CD4-positive, alpha-beta T cell treated with Interleukin-4 for 1 hour (primary cell): ENCODE measurements at regions not wholly inside any gene's neighbourhood (a gene's known extent, or its start where the extent isn't known, plus 50 kb on each side); places are given as distances from the start of the nearest gene placed in this dataset.
"Not testable (repeated sequence)": the region's sequence is repeated elsewhere in the genome, so short reads cannot be mapped to it uniquely, and the experiment has no call there.

Source experiments
- DNase-seq, 2 donors: peaks; one replicate each; pipeline ENCODE4 v3.0.0-alpha.2; 2020 to 2022

- not testable (repeated sequence) for DNase-seq
Measured at GRCh38 chr9:63912451-63912850, 1372.6 kb downstream of the FOXD4L5 start.

GRCh38 chr9:63909076-63909475 lies 1375.9 kb downstream of the FOXD4L5 start:
- not testable (repeated sequence) for DNase-seq

DNA sequence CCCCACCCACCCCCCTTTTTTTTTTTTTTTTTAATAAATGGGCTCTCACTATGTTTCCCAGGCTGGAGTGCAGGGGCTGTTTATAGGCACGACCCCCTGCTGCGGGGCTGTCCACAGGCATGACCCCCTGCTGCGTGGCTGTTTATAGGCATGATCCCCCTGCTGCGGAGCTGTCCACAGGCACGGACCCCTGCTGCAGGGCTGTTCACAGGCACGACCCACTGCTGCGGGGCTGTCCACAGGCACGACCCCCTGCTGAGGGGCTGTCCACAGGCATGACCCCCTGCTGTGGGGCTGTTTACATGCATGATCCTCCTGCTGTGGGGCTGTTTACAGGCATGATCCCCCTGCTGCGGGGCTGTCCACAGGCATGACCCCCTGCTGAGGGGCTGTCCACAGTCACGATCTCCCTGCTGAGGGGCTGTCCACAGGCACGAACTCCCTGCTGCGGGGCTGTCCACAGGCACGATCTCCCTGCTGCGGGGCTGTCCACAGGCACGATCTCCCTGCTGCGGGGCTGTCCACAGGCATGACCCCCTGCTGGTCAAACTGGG lies 1385.3 kb downstream of the FOXD4L5 start:
- DNase-seq, result not testable (repeated sequence)

DNA sequence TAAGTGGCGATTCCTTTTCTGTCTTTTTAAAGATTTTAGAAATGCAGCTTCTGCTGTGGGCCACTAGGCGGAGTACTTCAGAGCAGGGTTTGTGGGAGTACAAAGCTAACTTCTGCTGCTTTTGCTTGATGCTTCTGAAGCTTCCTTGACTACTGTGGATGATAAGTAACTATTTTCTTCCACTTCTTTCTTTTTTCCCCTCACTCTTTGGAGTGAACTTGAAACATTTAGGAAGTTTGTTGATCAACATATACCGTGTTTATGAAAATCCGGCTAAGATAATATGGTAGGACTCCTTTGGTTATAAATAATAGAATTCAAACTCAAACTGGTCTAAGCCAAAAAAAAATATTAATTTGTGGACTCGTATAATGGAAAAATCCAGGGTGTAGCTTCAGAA lies 1403.6 kb downstream of the FOXD4L5 start:
- DNase-seq, result not testable (repeated sequence)

GRCh38 chr9:63876380-63876779 lies 1408.6 kb downstream of the FOXD4L5 start:
- DNase-seq, result not testable (repeated sequence)

DNA sequence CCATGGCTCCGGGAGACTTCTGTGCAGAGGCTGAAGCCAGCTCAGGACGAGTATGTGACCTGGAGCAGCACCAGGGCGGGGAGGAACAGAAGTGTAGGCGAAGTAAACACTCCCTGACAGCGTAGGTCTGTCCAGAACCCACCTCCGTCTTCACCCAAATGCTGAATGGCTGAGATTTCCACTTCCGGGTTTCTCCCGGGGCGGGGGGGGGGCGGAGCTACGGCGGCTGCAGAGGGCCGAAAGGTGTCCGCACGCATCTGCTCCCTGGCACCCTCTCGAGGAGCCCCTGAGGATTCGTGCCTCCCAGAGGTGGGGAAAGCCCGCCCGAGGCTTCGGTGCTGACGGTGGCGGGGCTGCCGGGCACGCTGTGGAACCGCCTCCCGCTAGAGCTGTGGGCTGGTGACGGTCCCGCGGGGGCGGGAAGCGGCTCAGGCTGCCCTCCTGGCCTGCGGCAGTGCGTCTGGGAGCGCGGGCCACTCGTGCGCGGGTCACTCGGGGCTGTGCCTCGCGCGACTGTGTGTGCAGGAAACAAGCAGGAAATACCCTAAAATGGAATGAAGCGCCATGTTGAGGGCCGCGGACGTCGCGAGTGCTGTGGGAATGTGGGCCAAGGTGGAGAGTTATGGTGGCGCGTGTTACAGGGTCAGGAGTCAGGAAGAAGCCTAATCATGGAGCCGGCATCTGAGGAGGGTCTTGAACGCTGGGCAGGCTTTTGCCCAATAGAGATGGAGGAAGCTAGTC lies 1425.4 kb downstream of the FOXD4L5 start:
- peak; percentile 73 to 75 for DNase-seq

DNA sequence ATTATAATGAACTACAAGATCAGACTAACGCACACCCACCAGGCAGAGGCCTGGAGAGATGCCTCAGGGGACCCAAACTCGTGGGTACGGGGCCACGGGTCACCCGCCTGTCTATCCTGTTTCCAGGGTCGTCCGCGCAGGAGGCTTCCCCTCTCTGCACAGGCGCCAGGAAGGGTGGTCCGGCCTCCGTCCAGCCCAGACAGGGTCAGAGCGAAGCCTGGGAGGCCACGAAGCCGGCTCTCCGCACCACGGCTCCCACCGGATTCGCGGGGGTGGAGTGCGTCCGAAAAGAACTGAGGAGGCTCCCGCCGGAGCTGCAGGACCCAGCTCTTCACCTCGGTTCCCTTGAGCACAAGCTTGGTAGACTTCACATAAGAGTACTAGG lies 1425.9 kb downstream of the FOXD4L5 start:
- DNase-seq, result not testable (repeated sequence)

DNA sequence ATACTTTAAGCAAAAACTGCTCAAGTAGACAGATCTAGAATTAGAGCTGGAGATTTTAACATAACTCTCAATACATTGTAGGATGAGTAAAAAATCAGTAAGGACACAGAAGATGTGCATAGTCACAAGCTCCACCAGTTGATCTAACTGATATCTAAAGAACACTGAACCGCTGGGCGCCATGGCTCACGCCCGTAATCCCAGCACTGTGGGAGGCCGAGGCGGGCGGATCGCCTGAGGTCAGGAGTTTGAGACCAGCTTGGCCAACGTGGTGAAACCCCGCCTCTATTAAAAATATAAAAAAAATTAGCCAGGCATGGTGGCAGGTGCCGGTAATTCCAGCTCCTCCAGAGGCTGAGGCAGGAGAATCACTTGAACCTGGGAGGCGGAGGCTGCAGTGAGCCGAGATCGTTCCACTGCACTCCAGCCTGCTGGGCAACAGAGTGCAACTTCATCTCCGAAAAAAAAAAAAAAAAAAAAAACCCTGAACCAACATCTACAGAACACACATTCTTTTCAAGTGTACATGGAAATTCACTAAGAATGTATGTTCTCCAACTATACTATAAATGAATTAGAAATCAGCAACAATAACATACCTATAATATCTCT lies 1431.8 kb downstream of the FOXD4L5 start:
- not testable (repeated sequence) for DNase-seq

DNA sequence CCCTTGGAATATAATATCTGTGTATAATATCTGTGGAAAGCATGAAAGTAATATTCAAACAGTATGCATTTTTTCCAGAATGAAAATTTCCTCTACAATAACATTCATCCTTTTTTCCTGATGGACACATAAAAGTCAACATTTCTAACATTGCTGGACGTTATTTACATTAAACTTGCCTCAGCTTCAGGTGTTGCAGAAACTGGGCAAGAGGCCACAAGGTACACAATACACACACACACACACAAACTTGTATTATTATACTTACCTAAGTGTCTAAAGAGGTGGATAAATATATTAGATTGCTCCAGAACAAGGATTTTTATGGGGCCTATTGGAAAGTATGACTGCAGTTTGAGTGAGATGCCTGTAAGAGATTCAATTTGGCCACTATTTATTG lies 1460.2 kb downstream of the FOXD4L5 start:
- DNase-seq, result not testable (repeated sequence)

DNA sequence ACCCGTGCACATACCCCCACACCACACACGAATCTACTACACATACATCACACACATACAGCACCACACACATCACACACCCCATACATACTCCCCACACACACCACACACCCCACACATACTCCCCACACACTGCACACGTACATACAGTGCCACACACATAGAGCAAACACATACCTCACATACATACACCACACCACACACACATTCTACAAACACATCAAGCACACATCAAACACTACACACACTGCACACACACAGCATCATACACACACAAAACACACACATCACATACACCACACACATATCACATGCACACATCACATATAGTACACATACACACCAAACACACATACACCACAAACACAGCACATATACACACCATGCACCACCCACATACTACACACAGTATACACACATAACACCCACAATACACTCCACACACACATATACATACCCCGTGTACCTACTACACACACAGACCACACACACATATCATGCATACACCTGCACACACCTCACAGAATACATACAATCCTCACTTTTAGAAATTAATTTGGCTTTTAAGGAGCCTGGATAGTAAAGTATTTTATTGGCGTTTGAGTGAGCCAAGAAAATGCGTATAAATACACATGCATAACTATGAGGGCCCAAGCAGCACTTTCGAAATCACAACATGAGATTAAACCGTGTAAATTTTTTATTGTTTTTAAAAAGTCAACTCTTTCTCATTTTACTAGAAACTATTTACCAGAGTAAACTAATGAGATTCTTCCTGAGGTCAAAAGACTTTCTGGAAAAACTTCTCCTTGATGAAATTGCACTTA lies 1461.4 kb downstream of the FOXD4L5 start:
- not testable (repeated sequence) for DNase-seq

DNA sequence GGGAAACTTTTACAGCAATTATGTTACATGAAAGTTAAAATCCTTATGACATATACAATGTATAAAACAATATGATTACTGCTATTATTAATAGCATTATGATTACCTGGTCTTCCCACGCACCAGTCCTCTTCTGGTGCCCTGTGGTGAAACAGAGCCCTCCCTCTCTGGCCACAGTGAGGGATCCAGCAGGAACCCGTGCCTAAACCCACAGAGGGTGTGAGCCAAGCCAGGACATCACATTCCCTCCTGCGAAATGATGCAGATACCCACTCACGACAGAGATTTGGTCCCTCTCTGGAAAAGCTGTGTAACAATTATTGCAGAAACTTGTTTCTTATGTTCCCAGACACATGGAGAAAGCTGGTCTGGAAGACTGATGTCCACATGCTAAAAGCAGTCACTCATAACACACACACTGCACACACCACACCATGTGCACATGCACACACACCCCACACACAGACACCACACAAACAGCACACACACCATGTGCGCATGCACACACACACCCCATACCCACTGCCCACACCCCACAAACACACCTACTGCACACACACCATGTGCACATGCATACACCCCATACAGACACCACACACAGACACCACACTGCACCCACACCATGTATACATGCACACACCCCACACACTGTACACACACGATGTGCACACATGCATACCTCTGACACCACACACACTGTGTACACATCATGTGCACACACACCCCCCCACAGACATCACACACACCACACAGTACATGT lies 1462.2 kb downstream of the FOXD4L5 start:
- DNase-seq, result not testable (repeated sequence)

DNA sequence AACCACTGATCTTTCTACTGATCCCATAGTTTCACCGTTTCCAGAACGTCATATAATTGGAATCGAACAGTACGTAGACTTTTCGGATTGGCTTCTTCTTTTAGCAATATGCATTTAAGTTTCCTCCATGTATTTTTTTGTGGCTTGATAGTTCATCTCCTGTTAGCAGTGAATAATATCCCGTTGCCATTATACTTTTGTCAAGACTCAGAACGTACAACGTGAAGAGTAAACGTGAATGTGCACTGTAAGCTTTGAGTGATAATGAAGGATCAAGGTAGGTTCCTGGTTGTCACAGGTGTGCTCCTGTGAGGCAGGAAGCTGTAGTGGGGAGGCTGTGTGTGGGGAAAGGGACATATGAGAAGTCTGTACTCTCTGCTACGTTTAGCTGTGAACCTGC lies 1463.7 kb downstream of the FOXD4L5 start:
- DNase-seq, result not testable (repeated sequence)

DNA sequence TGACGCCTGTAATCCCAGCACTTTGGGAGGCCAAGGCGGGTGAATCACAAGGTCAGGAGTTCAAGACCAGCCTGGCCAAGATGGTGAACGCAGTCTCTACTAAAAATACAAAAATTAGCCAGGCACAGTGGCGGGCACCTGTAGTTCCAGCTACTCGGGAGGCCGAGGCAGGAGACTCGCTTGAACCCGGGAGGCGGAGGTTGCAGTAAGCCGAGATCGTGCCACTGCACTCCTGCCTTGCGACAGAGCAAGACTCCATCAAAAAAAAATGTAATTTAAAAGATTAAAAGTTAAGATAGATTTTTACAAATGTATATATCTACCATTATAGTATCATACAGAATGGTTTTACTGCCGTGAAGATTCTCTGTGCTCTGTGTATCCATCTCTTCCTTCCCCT lies 1464.1 kb downstream of the FOXD4L5 start:
- DNase-seq, result not testable (repeated sequence)

DNA sequence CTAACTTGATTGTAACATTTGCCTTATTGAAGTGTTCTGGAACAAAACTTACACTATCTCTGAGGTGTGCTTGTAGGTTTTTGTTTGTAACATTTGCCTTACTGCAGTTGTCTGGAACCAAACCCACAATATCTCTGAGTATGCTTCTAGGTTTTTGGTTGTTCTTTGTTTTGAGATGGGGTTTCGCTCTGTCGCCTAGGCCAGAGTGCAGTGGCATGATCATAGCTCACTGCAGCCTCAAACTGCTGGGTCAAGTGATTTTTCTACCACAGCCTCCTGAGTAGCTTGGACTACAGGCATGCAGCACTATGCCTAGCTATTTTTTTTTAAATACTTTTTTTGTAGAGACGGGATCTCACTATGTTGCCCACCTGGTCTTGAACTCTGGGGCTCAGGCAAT lies 1464.6 kb downstream of the FOXD4L5 start:
- not testable (repeated sequence) for DNase-seq

- DNase-seq, result peak; percentile 64 to 69
Measured at GRCh38 chr9:63817622-63818518, 1467.1 kb downstream of the FOXD4L5 start.

GRCh38 chr9:63816751-63817621 lies 1468.0 kb downstream of the FOXD4L5 start:
- DNase-seq, result peak; percentile 64 to 70

DNA sequence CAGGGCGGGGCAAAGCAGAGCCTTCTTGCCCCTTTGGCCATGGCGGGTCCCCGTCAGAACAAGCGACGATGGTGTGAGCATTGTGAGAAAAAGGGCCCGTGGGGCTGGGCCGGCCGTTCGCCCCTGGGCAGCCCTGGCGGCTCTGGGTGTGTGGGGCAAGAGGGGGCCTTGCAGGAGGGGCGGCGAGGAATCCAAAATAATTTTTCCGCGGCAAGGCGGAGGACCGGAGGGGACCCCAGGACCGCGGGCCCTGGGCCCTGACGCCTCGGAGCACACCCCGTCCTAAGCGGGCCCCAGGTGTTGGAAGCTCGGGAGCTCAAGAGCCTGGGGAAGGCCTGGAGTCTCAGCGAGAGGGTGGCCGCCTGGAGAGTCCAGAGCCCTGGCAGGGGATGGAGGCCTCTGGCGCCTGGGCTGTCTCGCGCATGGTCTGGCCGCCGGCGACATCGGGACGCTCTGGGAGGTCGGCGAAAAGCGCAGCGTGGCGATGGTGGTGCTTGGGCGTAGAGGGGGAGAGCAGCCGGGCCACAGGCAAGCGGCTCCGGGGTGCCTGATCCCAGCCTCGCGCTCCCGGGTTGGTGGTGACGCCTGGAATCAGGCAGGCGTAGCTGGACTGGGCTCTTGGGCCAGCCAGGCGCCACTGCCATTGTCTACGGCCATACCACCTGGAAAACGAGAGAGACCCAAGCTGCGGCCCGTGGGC lies 1469.9 kb downstream of the FOXD4L5 start:
- DNase-seq, result not testable (repeated sequence)

DNA sequence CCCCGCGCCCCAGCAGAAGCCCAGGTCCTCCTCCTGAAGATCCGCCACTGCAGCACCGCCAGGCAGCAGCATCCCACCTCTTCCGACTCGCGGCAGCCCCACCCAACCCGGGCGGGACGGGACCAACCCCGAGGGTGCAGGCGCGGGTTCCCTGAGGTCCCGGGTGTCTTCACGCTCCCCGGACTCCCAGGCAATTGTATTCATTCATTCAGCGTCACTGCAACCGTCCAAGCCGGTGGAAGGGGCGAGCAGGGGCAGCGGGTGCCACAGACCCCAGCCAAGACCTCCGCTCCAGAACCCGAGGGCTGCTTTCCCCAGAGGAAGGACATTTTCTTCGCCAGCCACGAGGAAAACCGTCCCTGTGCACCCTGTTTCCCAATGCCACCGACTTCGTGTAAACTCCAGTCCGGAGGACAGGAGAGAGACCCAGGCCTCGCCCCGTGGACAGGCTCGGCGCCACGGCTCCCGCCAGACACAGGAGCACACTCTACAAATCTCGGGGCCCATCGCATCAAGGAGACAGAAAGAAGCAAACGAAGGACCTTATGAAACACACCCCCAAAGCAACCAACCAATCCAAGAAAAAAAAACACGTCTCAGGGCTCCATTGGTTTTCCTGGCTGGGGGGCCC lies 1471.5 kb downstream of the FOXD4L5 start:
- DNase-seq, result not testable (repeated sequence)

DNA sequence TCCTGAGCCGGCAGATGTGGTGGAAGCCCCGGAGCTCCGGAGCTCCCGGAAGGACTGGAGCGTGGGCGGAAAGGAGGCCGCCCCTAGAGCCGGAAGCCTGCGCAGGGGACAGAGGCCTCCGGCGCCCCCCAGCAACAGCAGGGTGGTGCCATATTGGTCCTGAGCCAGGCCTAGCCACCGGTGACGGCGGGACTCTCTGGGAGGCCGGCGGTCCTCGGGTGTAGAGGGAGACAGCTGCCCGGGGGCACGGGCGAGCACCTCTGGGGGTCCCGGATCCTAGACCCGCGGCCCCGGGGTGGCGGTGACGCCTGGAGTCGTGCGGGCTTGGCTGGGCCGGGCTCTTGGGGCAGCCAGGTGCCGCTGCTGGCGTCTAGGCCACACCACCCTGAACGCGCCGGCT lies 1472.2 kb downstream of the FOXD4L5 start:
- DNase-seq, result peak in 1 of 2 donors; percentile 11
